ENCODE measurements at regions not wholly inside any gene's neighbourhood (a gene's known extent, or its start where the extent isn't known, plus 50 kb on each side); places are given as distances from the start of the nearest gene placed in this dataset.

DNA sequence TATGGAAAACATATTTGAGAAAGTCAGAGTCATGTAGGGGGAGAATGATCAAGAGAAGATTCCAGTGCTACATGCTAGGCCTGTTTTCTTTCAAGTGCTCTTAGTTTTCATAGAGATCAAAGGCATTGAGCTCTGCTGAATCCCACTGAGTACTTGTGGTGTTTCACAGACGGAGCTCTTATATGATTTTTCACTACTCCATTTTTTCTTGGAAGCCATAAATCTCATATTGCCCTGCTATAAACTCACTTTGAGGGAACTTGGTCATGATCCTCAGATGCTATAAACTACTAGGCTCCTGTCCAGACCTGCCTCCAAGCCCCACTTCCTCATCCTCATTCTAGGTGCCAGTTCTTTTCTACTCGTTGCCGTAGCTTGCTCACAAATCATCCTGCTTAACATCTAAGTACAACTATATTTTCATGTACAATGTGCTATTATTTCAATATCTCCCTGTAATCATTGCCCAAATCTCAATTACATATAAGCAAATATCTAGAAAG, 180.8 kb upstream of the CCDC179 start:
- no peak for DNase-seq

DNA sequence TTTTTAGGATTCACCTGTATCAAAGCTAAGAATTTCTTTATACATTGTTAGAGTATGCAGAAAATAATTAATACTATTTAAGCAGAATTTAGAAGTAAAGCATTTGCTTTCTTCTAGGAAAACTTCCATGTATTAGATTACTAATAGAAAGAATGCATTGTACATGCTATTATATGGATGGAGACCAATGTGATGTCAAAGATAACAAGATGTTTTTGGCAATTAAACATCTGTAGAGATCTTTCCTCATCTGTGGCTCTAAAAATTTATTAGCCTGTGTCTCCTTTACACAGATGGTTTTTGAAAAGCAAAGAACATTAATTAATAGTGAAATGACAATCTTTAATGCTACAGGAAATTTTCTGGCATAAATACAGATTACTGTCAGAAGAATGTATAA, 198.4 kb upstream of the CCDC179 start:
- no peak for DNase-seq

DNA sequence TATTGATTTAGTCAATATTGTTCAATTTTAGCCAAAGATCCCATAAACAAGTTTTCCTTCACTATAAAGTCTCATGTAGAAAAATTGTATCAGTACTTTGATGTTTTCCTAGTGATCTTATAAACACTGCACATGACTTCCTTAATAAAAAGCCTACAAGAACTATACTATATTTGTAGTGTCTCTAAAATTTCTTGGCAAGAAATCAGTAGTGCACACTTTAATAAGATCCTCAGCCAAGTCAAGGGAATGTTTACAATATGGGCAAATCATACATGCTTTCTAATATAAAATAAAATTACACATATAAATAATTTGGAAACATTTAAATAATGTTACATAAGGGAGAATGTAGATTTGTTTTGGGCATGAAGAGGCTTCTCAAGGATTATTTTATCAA, 203.0 kb upstream of the CCDC179 start:
- DNase-seq = no peak

DNA sequence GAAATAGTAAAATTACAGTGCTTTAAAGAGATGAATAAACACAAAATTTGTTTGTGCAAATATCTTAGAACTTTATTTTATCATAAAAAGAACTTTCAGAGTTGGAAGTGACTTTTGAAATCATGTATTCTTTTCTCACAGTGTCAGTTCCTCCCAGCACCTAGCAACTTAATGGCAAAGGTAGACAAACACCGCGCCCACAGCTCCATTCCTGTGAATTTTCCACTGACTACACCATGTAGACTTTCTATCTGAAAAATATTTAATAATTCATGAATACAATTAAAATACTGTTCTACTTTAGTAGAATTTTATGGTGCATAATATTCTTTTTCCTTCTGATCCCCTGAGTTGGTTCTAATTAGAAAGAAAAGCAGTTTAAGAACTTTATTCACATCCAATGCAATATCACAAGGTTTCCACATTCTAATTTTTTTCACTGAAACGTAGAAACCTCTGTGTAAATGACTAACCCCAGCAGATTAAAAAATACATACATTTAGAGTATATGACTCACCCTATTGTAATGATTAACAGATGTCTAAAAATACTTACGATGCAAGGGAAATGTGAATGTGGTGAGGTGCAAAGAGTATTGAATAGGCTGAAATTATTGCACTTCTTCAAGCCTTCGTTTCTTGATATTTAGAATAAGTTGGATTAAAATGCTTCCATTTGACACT, 218.2 kb upstream of the CCDC179 start:
- DNase-seq = no peak

DNA sequence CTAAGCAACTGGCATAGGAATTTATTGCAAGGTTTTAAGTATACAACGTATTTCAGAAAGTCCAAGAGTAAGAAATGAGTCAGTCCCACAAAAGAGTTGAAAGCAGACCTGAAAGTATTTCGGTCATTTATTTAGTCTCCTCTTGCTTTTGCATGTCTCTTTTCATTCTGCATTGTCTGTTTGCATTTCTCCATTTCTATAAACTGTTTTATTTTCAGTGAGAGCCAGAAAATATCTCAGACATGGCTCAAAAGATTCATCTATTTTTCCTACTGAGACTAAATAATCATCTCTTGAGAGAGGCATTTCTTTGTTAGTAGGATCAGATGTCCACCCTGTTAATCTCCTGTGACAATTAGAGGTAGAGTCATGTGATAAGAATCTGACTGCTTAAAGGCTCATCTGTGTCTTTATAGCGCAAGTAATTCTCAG, 219.1 kb upstream of the CCDC179 start:
- no peak for DNase-seq

DNA sequence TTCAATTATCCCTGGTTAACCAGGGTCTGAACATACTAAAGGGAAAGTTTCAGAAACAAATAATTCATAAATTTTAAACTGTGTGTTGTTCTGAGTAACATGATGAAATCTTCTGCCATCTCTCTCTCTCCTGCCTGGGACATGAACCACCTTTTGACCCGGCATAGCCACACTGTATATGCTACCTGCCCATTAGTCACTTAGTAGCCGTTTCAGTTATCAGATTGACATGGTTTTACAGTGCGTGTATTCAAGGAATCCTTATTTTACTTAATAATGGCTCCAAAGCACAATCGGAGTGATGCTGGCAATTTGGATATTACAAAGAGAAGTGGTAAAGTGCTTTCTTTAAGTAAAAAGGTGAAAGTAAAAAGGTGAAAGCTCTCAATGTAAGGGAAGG, 227.1 kb upstream of the CCDC179 start:
- DNase-seq = no peak

DNA sequence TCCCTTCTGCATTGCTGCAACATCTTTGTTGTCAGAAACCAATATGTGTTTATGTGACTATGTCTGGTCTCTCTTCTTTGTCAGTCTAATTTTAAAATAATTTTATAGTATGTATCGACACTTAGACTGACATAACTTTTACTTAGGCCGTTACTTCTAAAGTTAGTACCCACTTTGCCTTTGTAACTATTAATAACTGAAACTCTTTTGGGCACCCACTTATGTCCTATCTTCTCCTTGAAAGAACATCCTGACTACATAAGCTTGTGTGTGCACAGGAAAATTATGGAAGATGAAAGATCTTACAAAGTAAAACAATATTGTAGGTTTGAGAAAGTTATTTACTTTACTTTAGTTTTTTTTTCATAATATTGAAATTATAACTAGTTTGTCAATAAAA, 230.4 kb upstream of the CCDC179 start:
- DNase-seq = no peak

DNA sequence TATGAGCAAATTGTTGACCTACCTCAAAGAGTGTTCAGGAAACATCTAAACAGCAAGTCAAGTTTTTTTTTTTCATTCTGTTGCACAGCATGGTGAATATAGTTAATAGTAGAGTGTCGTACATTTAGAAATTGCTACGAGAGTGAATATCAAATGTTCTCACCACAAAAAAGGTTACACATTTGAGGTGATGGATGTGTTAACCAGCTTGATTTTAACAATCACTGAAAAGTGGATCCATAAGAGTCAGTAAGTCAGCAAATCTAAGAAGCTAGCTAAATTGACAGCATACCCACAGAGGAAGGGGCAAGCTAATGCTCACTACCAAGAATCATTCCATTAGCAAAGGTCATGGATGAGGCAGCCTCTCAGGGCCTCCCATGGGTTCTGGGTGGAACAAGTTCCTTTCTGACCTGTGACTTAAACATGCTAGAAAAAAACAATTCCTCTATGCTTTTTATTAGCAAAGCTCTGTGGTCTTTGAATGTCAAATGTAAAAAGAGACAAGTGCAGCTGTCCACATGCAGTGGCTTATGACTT, 235.4 kb upstream of the CCDC179 start:
- DNase-seq = no peak

DNA sequence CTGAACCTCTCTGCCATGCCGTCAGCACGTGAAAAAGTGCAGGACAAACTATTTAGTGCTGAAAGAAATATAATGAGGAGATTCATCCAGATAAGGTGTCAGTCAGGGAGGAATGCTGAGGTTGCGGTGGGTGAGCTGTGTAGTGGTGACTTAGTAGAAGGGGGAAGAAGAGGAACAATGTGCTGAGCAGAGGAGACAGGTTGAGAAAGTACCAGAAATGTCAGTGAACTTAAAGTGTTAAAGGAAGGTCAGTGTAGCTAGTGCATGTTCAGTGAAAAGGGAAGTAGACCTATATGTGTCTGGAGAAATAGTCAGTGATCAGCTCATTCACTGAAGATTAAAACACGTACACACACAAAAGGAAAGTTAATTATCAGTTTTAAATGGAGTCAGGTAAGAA, 237.6 kb upstream of the CCDC179 start:
- no peak for DNase-seq

DNA sequence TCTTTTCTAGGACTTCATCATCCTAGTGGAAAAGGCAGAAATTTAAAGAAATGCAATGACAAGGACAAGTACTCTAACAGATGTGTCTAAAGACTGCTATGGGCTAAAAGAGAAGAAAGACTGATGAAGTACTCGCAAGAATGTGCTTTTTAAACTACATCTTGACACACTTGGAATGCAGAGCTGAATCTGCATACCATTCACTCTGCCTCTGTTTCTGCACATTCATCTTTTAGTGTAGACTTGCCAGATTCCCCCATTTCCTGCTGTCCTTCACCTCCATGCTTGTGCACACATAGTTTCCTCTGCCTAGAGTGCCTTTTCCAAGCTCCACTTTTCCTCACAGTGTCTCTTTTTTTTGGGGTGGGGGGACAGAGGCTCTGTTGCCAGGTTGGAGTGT, 239.0 kb upstream of the CCDC179 start:
- DNase-seq = no peak

DNA sequence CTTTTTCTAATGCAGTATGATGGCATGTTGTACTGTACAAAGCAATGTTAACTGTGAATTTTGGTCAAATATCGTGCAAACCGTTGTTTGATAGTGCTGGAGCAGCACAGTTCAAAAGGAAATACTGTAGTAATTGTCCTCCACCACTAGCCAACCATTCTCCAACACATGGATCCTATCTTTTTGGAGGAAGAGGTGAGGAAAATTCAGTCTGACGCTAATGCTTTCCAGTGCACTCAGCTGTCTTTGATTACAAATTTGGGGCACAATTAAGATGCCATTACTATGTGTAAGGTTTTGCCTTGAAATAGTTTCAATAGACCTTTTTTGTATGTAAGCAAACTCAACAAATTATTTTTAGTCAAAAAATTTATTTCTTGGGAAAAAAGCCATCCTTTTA, 240.5 kb upstream of the CCDC179 start:
- no peak for DNase-seq

DNA sequence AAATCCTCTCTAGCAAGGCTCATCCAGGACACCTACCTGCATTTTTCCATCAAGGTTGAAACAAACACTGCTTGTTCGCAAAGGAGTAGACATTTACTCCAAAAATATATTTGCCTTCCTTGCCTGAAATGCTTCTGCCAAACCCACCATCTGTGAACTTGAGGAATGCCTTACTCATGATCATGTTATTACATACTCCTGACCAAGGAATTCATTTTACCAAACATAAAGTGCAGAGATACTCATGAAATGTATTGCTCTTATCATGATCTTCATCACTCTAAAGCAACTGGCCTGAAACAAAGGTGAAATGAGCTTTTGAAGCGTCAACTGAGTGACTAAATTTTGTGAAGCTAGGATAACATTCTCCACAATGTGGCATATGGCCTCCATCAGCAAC, 243.1 kb upstream of the CCDC179 start:
- no peak for DNase-seq

DNA sequence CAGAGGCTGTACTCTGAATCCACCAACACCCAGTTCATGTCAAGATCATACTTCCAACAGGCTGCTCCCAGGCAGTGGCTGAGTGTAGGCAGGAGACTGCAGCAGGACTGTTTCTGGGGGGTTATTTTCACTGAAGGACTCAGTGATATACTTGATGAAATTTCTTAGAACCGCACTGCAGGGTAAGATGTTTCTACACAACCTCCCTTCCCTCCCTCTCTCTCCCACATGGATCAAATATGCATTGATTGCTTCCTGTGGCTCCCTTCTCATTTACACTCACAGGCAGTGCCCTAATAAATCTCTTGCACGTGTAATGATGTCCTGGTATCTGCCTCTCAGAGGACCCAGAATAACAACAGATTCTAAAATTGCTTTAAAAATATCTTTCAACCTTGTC, 251.3 kb upstream of the CCDC179 start:
- DNase-seq = no peak

DNA sequence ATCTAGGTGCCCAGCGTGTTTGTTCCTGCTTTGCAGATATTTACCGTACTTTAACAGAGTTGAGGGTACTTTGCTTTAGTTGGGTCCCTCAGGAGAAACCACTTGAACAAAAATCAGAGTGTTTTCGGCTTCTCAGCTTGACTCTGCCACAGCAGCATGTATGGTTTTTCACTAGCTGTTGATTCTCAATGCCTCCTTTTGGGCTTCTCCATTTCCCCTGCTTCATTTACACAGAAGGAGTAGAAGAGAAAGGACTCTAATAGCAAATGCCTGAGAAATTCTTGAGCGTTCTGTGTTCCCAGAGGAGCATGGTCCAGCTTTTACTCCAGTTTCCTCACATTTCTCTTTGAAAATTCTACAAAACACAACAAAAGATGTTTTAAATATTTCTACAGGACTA, 252.1 kb upstream of the CCDC179 start:
- DNase-seq = no peak

DNA sequence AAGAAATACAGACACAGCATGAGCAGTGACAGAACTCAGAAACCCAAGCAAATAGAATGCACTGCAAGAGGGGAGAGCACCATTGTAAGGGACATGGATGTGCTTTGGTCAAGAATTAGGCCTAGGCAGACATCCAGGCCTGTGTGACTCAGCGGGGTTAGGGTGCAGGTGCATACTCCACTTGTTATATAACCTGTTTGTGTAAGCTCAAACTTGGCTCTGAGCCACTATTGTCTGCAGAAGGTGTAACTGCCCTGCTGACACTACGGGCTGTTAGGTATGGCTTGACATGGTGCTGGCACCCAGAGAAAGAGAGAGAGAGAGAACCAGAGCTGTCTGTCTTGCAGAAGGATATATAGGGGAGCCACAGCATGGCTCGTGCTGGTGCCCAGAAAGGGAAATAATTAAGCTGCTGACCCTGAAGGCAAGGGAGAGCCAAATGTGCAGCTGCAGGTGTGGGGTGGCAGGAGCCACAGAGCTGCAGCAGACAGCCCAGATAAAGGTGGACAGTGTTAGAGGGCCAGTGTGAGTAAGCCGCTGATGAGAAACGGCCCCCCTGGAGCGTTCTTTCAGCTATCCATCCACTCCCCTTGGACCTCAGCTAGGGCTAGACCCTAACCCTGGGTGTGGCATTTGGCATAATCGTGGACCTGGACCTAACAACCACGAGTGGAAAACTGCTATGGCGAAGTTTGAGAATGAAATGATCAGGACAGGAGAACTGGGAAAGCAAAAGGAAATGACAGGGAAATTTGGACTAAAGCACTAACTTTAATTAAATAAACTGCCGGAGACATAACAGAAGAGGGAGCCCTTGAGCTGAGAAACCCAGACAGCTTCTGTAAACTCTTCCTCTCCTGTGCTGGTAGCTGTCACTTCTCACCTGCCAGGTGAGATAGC, 253.0 kb upstream of the CCDC179 start:
- DNase-seq = peak; percentile 59

DNA sequence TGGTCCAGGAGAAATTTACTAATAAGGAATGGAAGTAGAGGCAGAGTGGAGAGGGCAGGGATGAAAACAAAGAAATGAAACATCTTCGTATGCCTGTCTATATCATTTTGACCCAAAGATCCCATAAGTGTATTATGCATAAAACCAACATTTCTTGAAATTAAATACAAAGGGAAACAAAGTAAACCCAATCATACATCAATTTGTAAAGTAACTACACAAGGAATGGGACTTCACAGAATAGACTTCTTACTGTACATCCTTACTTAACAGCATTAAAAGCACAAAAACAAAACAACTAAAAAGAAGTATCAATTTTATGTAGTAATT, 253.6 kb upstream of the CCDC179 start:
- no peak for DNase-seq

DNA sequence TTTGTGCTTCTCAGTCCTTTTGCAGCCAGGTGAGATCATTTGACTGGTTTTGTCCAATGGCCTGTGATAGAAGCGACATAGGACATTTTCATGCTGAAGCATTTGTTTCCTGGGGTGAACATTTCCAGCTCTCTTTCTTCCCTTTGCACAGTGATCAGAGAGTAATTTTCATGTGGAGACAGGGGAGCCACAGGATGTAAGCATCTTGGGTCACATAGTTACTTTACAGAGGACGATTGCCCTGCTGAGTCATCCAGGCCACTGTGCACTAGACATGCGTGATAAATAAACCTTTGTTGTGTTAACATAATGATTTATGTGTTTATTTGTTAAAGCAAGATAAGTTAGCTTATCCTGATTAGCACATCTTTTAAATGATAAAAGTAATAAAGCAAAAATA, 263.5 kb upstream of the CCDC179 start:
- no peak for DNase-seq

DNA sequence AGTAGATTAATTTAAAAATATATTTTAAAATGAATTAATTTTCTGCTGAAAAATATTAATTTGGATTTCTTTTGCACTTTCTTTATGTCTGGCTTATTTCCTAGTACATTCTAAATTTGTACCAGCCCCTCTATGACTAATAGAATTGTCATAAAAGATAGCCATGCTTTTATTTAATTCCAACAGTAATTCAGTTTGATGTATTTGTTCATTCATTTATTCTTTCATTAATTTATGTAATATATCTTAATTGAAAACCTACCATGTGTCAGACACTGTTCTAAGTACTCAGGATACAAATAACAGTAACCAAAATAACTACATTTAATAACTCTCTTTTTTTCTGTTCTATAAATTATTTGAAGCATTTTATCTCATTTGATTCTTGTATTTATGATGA, 264.0 kb upstream of the CCDC179 start:
- DNase-seq = no peak

DNA sequence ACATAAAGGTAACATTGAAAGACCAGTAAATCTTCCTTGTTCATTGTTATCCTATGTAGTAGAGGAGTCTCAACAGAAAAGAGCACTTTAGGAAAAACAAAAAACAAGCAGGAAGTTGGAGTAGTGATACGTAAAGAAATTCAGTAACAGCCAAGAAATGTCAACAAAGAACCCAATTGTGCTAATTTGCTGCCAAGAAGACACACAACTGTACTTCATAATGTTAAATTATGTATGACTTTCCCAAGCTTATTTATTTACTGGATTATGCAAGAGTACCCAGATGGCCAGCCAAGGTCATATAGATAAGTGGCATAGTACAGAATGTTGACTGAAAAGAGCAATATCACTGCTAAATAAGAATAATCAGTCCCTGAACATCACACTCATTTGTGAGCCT, 264.7 kb upstream of the CCDC179 start:
- no peak for DNase-seq

DNA sequence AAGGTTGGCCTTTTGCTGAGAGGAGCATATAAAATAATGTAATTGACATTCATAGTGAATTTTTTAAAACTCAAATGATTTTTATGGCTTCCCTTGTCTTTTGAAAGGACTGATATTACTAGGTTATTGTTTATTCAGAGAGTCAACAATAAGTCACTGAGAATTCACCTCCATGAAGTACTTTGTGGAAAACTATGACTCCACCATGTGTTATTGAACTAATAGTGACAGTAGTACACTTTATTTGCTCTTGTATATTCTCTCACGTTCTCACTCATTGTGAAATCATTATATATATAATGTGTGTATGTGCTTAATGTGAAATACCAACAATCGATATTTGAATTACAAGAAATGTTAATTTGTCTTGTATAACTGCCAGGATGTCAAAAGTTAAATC, 267.4 kb upstream of the CCDC179 start:
- no peak for DNase-seq

DNA sequence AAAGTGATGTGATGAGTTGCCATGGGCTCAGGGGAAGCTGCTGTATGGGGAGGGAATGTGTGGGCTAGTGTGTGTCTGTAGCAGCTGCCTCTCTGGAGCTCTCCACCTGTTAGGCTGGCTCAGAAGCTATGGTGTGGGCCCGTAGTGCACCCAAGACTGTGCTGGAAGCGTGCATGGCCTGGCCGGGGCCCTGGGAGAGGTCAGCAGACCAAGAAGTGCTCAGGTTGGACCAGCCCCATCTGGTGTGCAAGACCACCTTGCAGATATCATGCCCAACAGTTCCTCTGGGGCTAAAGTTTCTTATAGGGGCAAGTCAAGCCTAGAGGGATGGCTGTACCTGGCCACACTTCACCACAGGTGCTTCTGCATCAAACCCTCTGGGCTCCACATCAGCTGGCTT, 274.4 kb upstream of the CCDC179 start:
- DNase-seq = no peak

DNA sequence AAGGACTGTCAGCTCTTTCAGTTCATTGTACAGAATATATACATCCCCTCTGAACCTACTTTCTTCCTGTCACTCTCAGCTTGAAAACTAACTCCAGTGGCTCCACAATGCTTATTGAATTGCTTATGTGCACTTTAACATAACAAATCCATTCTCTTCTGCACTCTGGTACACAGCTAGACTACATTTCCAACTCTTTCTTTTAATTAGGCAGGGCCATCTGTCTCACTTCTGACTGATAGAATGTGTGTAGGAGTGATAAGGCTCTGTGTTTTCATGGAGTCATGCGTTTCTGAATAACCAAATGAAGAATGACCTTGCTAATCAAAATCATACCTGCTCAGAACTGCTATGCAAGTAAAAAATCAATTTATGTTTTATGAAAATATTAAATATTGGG, 278.5 kb upstream of the CCDC179 start:
- DNase-seq = no peak

DNA sequence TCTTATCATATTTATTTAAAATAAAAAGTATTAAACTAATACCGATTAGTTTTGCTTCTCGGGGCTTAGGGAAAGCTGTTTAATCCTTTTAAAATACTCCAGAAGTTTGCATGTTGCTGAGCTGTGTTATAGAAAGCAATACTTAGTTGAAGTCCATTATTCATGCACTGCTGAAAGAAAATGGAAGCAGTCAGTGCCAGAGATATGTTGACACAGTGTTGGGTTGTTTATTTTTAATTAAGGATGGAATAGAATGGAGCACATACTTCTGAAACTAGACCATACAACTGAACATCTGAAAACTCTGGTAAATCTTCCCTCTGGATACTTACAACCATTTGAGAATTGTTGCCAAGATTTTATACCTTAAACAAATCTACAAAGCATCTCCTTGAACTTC, 282.7 kb upstream of the CCDC179 start:
- DNase-seq = peak; percentile 91

DNA sequence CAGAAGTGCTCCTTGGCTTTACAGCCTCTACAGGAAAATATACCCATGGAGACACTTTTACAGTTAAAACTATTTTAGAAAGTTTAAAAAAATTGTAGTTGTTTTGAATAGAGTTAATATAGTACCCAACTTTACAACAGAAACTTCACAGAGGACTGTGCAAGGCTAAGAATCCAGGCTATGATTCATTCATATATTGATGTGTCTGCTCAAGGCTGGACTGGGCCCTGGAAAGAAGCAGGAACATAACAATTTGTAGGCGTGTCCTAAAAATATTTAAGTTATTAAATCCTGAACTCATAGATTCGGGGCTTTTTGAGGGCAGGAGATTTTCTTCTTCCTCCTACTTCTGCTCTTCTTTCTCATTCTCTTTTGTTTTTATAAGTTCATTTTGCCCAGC, 291.5 kb upstream of the CCDC179 start:
- DNase-seq = no peak

Measured in DMS79 treated with DMSO at 0.1 percent for 48 hours (cell line).